Naive thymus-derived CD8-positive, alpha-beta T cell (primary cell): ENCODE measurements at regions not wholly inside any gene's neighbourhood (a gene's known extent, or its start where the extent isn't known, plus 50 kb on each side); places are given as distances from the start of the nearest gene placed in this dataset.

Experiments used
- ATAC-seq, 2 donors: fragments of 150-1000 bp; cut with Tn5 transposase in 1 of 2; sonication (Bioruptor Pico), chemical (Tn5 transposase) in 1 of 2; 1 replicate in 1 of 2; 2 replicates in 1 of 2; pipeline ENCODE4 v1.10.0; 2021; ENCODE audit warnings: mild to moderate bottlenecking in 2 of 2, moderate library complexity in 2 of 2
- POLR2A ChIA-PET: fragments of 350-600 bp; sonication (Branson Sonifier 250); formaldehyde crosslinking; loops from one replicate; lab custom pipeline; 2021; ENCODE audit warnings: antibody characterized with exemption; lab: Charles Lee
- DNase-seq, 10 donors: peaks; one replicate each; pipeline versions ENCODE4 v3.0.0 to v3.0.0-alpha.2; 2020 to 2022
- H3K27ac Mint-ChIP-seq, 10 donors: one replicate each; pipeline ENCODE4 v1.8.0; 2020 to 2022; ENCODE audit warnings: mild to moderate bottlenecking in 10 of 10, mixed read lengths in 10 of 10, moderate library complexity in 4 of 10, inconsistent platforms in 1 of 10
- H3K27me3 Mint-ChIP-seq, 5 donors: one replicate each; pipeline ENCODE4 v1.8.0; 2021 to 2022; ENCODE audit warnings: mixed read lengths in 5 of 5
- H3K36me3 Mint-ChIP-seq, 3 donors: one replicate each; pipeline ENCODE4 v1.8.0; 2020 to 2022; ENCODE audit warnings: mixed read lengths in 3 of 3, mild to moderate bottlenecking in 2 of 3, inconsistent platforms in 1 of 3
- H3K4me1 Mint-ChIP-seq, 4 donors: one replicate each; pipeline ENCODE4 v1.8.0; 2021 to 2022; ENCODE audit warnings: mixed read lengths in 4 of 4
- H3K4me3 Mint-ChIP-seq, 10 donors: one replicate each; pipeline ENCODE4 v1.8.0; 2020 to 2022; ENCODE audit warnings: mild to moderate bottlenecking in 10 of 10, mixed read lengths in 10 of 10, moderate library complexity in 6 of 10, inconsistent platforms in 1 of 10
- H3K9me3 Mint-ChIP-seq, 9 donors: one replicate each; pipeline ENCODE4 v1.8.0; 2020 to 2022; ENCODE audit warnings: mixed read lengths in 9 of 9, mild to moderate bottlenecking in 3 of 9, inconsistent platforms in 1 of 9, moderate library complexity in 1 of 9

DNA sequence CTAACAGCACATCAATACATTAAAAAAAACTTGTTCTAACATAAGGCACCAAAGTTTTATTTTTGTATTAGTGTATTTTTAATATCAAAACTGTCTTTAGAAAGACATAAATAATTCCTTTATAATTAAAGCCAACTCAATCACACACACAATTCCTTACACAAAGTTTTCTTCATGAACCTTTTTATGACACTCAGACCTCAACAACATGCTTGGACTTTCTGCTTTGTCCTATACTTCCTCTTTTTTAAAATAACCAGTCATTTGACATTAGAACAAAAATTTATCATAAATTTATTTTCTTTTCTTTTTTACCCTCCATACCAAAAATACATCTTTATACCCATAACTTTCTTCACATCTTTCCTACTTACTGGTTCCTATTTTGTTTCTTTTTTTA, 292.0 kb upstream of the ARID1B start:
- no peak overlapping the region for H3K27ac Mint-ChIP-seq
- no peaks in the 10 kb centered on the region for H3K4me1 Mint-ChIP-seq
- POLR2A ChIA-PET = no interaction called here
- no peak overlapping the region for H3K4me3 Mint-ChIP-seq
- DNase-seq (no peak), ATAC-seq (no peak)
- H3K36me3 Mint-ChIP-seq = peaks cover 0 to 18% (median 4%) of the 10 kb centered on the region in 3 donors
- H3K9me3 Mint-ChIP-seq = peaks cover 0 to 32% (median 7%) of the 10 kb centered on the region in 9 donors
- peaks cover 0 to 2% (median 0%) of the 10 kb centered on the region in 5 donors for H3K27me3 Mint-ChIP-seq

DNA sequence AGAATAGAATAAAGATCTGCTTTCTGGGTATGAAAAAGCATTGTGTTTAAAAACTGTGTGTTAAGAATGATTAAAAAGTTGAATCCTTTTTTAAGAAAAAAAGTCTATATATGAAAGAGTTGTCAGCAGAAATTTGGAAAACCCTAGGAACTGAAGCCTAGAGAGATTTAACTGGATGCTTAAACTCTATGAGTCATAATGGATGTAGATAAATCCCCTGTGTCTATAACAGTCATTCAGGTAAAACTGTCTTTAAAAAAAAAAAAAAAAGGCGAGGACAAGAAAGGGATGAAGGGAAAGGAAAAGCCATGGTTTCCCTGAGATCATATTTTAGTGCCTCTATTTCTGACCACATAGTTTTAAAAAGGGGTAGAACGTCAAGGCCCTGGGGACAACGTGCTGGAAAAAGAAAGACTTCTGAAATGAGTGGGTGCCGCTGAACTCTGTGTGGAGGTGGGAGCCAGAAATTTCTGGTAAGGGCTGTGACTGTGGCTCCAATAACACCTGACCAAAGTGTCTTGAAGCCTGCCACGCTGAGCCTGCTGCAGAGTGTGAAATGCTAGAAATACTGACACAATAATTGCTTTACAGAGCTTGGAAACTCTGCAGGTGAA, 302.6 kb upstream of the ARID1B start:
- ATAC-seq (no peak), DNase-seq (no peak)
- Mint-ChIP-seq H3K27ac (no peak overlapping the region), H3K9me3 (peaks cover 0 to 4% (median 0%) of the 10 kb centered on the region in 9 donors), H3K27me3 (no peaks in the 10 kb centered on the region), H3K4me1 (peaks cover 0 to 2% (median 0%) of the 10 kb centered on the region in 4 donors), H3K36me3 (no peaks in the 10 kb centered on the region), H3K4me3 (no peak overlapping the region)
- POLR2A ChIA-PET = no interaction called here

GRCh38 chr6:156471000-156471399, 306.2 kb upstream of the ARID1B start:
- H3K27ac Mint-ChIP-seq = no peak overlapping the region
- no peak for DNase-seq
- peaks cover 0 to 1% (median 0%) of the 10 kb centered on the region in 5 donors for H3K27me3 Mint-ChIP-seq
- H3K4me1 Mint-ChIP-seq = peaks cover 0 to 3% (median under 1%) of the 10 kb centered on the region in 4 donors
- peaks cover 0 to 13% (median 0%) of the 10 kb centered on the region in 9 donors for H3K9me3 Mint-ChIP-seq
- no peaks in the 10 kb centered on the region for H3K36me3 Mint-ChIP-seq
- no peak for ATAC-seq
- H3K4me3 Mint-ChIP-seq = no peak overlapping the region
- POLR2A ChIA-PET = no interaction called here

DNA sequence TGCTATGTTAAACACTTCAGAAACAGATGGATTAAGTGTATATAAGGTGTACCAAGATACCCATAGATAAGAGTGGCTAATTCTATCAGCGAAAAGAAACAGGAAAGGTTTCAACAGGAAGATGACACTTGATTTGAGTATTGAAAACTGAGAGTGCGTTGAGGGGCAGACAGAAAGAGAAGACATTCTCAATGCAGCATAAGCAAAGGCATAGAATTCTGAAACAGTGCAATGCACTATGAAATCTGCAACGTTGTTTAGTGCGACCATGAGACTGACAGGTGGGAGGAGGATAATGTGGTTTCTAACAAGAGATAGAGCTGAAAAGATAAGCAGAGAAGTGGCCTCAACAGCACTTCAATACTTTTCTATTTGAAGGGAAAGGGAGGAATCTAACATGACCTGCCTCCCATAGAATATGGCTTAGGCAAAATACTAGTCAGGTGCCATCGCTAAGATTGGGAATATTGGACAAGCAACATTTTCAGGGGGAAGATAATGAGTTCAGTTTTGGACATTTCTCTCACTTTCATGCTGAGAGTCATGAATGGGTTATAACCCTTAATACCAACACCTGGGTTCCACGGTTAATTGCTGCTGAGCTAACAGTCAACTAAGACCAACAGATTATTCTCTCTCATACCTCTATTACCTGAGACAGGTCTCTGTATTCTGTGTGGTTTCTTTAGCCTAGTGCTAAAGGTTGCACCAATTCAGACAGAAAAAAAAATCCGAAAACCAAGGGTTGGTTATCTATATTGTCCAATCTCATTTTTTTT, 312.9 kb upstream of the ARID1B start:
- Mint-ChIP-seq H3K27me3 (no peaks in the 10 kb centered on the region), H3K4me3 (no peak overlapping the region), H3K36me3 (no peaks in the 10 kb centered on the region), H3K27ac (no peak overlapping the region), H3K4me1 (peaks cover 0 to 6% (median 4%) of the 10 kb centered on the region in 4 donors), H3K9me3 (peaks cover 0 to 9% (median 0%) of the 10 kb centered on the region in 9 donors)
- no peak for ATAC-seq
- POLR2A ChIA-PET = no interaction called here
- no peak for DNase-seq

DNA sequence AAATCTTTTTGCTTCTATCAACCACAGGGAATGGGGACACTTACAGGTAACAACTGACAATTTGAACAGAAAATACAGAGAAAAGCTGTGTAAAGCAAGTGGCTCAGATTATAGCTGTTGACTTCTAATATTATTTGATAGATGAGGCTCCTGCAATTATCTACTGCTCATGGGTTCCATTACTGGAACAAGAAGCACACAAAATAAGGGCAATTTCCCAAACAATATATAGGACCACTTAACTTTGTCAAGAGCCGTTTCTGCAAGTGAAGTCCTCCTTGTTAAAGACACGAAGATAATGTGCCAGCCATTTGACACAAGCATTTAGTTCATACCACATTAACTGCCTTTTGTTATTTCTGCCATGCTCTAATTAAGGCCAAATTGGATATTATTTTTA, 315.5 kb upstream of the ARID1B start:
- Mint-ChIP-seq H3K4me1 (peaks cover 0 to 6% (median 4%) of the 10 kb centered on the region in 4 donors), H3K36me3 (no peaks in the 10 kb centered on the region), H3K27ac (peak overlapping the region in 1 of 10 donors; percentile 30), H3K9me3 (no peaks in the 10 kb centered on the region), H3K27me3 (no peaks in the 10 kb centered on the region), H3K4me3 (no peak overlapping the region)
- ATAC-seq = no peak
- POLR2A ChIA-PET = no interaction called here
- no peak for DNase-seq

DNA sequence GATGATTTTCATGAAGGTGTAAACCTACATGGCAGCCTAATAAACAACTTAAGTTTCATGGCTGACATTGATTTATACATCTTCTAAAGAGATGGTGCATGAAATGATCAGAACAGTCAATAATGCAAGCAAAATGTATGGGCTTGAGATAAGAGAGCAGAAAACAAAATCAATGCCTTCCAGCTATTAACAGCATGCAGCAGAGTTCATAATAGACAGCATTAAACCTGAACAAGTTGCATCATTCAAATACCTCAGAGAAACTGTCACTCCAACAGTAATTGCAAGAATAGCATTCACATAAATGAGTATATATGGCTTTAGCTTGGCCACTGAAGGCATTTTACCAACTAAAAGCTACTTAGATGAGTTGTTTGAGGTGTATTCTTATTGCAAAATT, 319.6 kb upstream of the ARID1B start:
- Mint-ChIP-seq H3K9me3 (peaks cover 0 to 10% (median 0%) of the 10 kb centered on the region in 9 donors), H3K36me3 (peaks cover 0 to 5% (median 0%) of the 10 kb centered on the region in 3 donors), H3K27ac (no peak overlapping the region), H3K27me3 (peaks cover 0 to 5% (median 3%) of the 10 kb centered on the region in 5 donors), H3K4me1 (peaks cover 0 to 4% (median 0%) of the 10 kb centered on the region in 4 donors), H3K4me3 (no peak overlapping the region)
- no peak for DNase-seq
- POLR2A ChIA-PET = interaction anchor here (0.9 kb wide), 1 partner anchor 61 kb away, joined by 3 read pairs; no protein-coding TSS in a partner anchor
- no peak for ATAC-seq

GRCh38 chr6:156455847-156456246, 321.3 kb upstream of the ARID1B start:
- Mint-ChIP-seq H3K27ac (no peak overlapping the region), H3K36me3 (peaks cover 0 to 5% (median 0%) of the 10 kb centered on the region in 3 donors), H3K4me3 (no peak overlapping the region), H3K4me1 (peaks cover 0 to 4% (median 2%) of the 10 kb centered on the region in 4 donors), H3K9me3 (peaks cover 0 to 14% (median 0%) of the 10 kb centered on the region in 9 donors), H3K27me3 (peaks cover 0 to 5% (median 3%) of the 10 kb centered on the region in 5 donors)
- POLR2A ChIA-PET = no interaction called here
- ATAC-seq (no peak), DNase-seq (no peak)

DNA sequence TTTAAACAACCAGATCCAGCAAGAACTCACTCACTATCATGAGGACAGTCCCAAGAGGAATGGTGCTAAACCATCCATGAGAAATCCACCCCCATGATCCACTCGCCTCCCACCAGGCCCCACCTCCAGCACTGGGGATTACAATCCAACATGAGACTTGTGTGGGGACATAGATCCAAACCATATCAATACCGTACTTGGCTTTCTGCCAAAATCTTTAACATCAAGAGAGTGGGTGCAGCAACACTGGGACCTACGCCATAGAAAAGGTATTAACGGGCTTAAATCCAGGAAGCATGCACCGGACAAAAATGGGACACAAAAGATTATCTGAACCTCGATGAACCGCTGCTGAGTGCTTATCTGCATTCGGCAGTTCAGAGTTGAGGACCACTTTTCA, 322.3 kb upstream of the ARID1B start:
- ATAC-seq (no peak), DNase-seq (no peak)
- Mint-ChIP-seq H3K27ac (no peak overlapping the region), H3K36me3 (peaks cover 0 to 5% (median 0%) of the 10 kb centered on the region in 3 donors), H3K4me3 (no peak overlapping the region), H3K27me3 (peaks cover 0 to 5% (median 3%) of the 10 kb centered on the region in 5 donors), H3K4me1 (peaks cover 0 to 11% (median 4%) of the 10 kb centered on the region in 4 donors), H3K9me3 (peaks cover 0 to 14% (median 0%) of the 10 kb centered on the region in 9 donors)
- POLR2A ChIA-PET = no interaction called here

- DNase-seq (no peak), ATAC-seq (no peak)
- Mint-ChIP-seq H3K4me1 (peaks cover 0 to 11% (median 4%) of the 10 kb centered on the region in 4 donors), H3K27ac (no peak overlapping the region), H3K4me3 (no peak overlapping the region), H3K36me3 (peaks cover 0 to 5% (median 0%) of the 10 kb centered on the region in 3 donors), H3K9me3 (peaks cover 0 to 14% (median 0%) of the 10 kb centered on the region in 9 donors), H3K27me3 (peaks cover 0 to 5% (median 3%) of the 10 kb centered on the region in 5 donors)
- POLR2A ChIA-PET = no interaction called here
Measured at GRCh38 chr6:156451726-156452125, 325.5 kb upstream of the ARID1B start.

DNA sequence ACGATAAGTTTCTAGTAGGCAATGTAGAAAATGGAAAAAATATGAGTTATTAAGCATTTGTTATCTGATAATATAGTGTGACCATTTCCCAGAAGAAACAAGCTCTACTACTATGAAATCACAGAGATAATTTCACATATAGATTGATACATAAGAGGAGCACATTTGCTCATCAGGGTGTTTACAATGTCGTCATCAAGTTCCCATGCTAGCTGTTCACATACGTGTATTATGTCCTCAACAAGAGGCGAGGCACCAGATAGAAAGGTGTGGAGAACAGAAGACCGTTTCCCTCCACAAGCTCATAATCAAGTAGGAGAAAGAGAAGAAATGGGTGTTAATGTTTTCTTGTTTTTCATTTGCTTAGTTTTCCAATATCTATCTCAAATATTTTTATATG, 326.1 kb upstream of the ARID1B start:
- Mint-ChIP-seq H3K27me3 (peaks cover 0 to 5% (median 3%) of the 10 kb centered on the region in 5 donors), H3K9me3 (peaks cover 0 to 14% (median 0%) of the 10 kb centered on the region in 9 donors), H3K4me3 (no peak overlapping the region), H3K27ac (no peak overlapping the region), H3K4me1 (peaks cover 0 to 11% (median 4%) of the 10 kb centered on the region in 4 donors), H3K36me3 (peaks cover 0 to 5% (median 0%) of the 10 kb centered on the region in 3 donors)
- no peak for DNase-seq
- ATAC-seq = no peak
- POLR2A ChIA-PET = no interaction called here

- Mint-ChIP-seq H3K9me3 (peaks cover 0 to 14% (median 0%) of the 10 kb centered on the region in 9 donors), H3K36me3 (peaks cover 0 to 5% (median 0%) of the 10 kb centered on the region in 3 donors), H3K4me1 (peaks cover 0 to 11% (median 4%) of the 10 kb centered on the region in 4 donors), H3K4me3 (no peak overlapping the region), H3K27me3 (peaks cover 0 to 5% (median 3%) of the 10 kb centered on the region in 5 donors), H3K27ac (peak overlapping the region in 1 of 10 donors; percentile 19)
- DNase-seq (no peak), ATAC-seq (no peak)
- POLR2A ChIA-PET = no interaction called here
Measured at GRCh38 chr6:156450421-156450820, 326.8 kb upstream of the ARID1B start.

DNA sequence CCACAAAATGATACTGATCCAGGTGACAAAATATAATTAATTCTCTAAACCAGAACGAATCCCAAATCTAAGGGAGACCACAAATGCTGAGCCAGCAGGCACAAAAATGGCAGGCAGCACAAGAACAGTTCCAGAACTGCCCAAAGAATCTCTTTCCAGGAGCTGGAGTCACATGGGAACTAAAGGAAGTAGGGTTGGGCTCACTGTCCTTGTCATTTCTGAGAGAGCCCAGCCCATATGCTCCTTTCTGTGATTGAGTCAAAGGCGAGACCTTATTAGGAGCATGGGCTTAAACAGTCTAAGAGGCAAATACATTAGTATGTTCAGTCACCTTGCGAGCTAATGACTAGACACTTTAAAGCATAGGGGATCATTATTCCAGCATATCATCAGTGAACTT, 327.6 kb upstream of the ARID1B start:
- H3K27me3 Mint-ChIP-seq = peaks cover 0 to 5% (median 3%) of the 10 kb centered on the region in 5 donors
- ATAC-seq (no peak), DNase-seq (no peak)
- H3K36me3 Mint-ChIP-seq = peaks cover 0 to 5% (median 0%) of the 10 kb centered on the region in 3 donors
- POLR2A ChIA-PET = no interaction called here
- H3K4me1 Mint-ChIP-seq = peaks cover 0 to 11% (median 4%) of the 10 kb centered on the region in 4 donors
- no peak overlapping the region for H3K27ac Mint-ChIP-seq
- H3K4me3 Mint-ChIP-seq = no peak overlapping the region
- H3K9me3 Mint-ChIP-seq = peaks cover 0 to 14% (median 0%) of the 10 kb centered on the region in 9 donors

- ATAC-seq (no peak), DNase-seq (no peak)
- POLR2A ChIA-PET = no interaction called here
- Mint-ChIP-seq H3K9me3 (peaks cover 0 to 14% (median 0%) of the 10 kb centered on the region in 9 donors), H3K36me3 (peaks cover 0 to 5% (median 0%) of the 10 kb centered on the region in 3 donors), H3K4me3 (no peak overlapping the region), H3K27ac (no peak overlapping the region), H3K27me3 (peaks cover 0 to 5% (median 3%) of the 10 kb centered on the region in 5 donors), H3K4me1 (peaks cover 0 to 11% (median 6%) of the 10 kb centered on the region in 4 donors)
Measured at GRCh38 chr6:156449128-156449527, 328.1 kb upstream of the ARID1B start.
